Activated CD4-positive, alpha-beta T cell treated with anti-CD3 and anti-CD28 coated beads for 24 hours (primary cell): ENCODE measurements at regions not wholly inside any gene's neighbourhood (a gene's known extent, or its start where the extent isn't known, plus 50 kb on each side); places are given as distances from the start of the nearest gene placed in this dataset.

Experiments
- DNase-seq, 2 donors: peaks; one replicate each; pipeline ENCODE4 v3.0.0-alpha.2; 2020; ENCODE audit warnings: low read depth in 2 of 2

DNA sequence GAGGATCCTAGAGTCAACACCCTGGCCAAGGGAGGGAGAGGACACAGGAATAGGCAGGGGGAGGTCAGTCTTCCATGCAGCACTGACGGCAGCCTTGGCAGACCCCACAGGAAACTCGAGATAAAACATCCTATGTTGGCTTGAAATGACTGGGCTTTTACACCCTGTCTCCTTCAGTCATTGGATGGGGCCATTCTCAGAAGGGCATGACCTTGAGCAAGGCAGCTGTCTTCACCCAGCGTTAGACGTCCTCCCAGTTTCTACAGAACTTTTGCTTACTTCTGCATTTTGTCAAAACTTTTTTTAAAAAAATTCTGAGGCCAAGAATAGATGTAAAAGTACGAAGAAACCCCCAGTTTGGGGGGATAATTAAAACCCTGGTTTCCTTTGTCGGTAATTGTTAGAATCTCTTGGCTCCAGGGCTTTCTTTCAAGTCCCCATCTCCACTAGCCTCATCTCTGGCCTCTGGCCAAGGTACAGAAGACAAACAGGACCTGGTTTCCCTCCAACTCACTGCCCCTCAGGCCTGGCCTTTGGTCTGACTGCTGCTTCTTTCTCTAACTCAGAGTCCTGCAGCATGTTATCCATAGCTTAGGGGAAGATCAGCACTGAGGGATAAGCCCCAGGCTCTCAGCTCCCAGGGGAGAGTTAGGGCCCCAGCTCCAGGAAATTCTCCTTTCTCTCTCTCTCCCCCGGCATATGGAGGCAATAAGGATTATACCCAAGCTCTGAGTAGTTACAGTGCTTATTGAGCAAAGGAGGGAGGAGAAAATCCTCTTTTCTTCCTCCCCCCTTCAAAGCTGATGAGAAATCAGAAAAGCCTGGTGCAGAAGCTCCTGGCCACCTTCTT is 51.6 kb upstream of the KCND3 start:
- no peak for DNase-seq

DNA sequence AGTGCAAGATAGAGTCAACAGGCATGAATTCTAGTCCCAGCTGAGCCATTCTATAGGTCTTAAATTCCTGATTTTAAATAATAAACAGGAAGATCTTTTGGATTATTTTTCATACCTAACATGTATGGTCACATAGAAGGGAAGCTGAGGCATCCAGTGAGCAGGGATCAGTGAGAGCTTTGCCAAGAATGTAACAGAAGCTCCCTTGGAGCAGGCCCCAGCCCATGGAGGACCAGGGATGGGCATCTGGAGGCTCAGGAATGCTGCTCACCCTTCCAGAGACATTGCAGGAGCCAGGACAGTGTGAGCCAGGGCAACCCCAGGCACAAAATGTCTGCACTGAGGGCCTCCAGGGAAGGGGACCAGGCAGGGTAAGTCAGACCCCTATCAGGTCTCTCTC is 54.4 kb upstream of the KCND3 start:
- no peak for DNase-seq

DNA sequence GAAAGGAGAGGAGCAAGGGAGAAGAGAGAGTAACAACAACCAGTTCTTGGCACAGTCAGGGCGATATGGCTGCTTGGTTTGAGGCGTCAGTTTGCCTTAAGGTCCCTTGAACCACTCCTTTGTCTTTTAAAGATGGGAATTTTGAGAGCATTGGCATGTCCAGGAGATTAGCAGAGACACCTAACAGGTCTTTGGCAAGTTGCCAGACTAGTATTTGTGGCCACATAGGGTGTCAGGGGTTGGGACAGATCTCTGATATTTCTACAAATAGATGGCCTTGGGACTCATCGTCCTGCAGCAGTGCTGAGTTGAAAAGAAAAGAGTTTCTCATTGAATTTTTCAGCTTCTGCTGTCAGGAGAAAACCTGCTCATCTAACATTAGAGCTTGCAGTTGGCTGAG is 55.3 kb upstream of the KCND3 start:
- no peak for DNase-seq

DNA sequence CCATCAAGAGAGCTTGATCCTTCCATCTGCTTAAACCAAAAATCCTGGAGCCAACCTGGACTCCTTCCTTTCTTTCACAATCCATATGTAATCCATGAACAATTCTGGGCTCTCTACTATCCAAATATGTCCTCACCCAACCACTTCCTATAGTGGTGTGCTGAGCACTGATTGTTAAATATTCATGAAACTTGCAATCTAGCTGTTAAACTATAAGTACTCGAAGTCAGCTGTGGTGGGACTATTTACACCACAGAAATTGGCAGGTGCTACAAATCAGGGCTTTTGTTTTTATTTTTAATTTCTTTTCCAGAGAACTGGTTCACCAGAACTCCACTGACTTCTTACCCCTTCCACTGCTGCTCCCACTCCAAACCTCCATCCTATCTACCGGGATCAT is 57.2 kb upstream of the KCND3 start:
- DNase-seq, result no peak

DNA sequence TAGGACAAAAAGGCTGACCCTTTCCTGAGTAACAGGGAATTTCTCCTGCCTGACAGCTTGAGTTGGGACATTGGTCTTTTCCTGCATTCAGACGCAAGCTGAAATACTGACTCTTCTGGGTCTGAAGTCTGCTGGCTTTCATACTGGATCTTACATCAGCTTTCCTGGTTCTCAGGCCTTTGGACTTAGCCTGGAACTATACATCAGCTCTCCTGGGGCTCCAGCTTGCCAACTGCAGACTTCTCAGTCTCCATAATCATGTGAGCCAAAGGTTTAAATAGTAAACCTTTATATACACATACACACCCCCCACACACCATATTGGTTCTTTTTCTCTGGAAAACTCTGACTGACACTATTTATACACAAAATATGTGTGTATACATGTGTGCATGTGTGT is 59.0 kb upstream of the KCND3 start:
- DNase-seq, result no peak

DNA sequence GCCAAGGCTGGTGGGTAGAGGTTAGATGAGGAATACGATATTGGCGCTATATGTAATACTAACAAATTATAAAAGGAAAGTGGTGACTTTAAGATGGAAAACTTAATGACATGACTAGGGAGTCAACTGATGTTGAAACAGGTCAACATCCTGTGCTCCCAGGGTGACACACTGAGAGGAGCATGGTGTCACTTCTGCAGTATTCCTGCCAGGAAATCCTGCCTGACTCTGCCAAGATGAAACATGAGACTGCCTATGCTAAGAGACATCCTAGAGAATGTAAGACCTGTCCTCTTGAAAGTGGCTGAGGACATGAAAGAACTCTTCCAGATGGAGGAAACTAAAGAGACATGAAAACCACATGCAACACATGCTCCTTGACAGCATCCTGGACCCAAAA is 65.0 kb upstream of the KCND3 start:
- DNase-seq, result no peak

DNA sequence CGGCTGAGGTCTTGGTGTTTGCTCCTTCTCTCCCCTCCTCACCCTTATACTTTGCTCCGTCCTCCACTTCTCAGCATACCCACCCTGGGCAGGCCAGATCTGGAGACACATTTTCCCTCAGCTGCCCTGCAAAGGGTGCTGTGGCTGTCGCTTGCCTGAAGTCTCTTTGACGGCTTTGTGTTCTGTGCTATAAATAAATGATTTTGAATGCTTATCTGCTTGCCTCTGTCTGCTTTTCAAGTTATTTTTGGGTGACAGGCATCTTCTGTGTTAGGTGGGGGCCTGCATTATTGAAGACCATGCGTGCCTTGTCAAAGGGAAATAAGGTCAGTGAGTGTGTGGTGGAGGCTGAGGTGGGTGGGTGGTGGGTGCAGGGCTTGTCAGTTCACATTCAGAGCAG is 66.9 kb upstream of the KCND3 start:
- DNase-seq, result no peak

DNA sequence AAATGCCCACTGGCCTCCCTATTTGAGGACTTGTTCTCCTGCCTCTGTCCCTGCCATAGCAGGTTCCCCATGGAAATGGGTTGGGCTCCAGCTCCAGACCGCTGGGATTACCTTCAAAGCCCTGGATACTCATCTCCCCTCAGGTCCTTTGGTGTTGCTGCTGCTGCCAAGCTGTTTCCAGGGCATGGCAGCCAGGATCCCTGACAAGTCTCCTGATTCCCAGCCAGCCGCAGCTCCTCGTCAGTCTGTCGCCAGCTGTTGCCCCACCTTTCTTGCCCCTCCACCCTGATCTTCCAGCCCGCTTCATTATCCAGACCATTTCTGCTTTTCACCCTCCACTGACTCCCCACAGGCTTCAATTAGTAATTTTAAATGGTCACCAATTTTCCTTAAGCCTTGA is 68.3 kb upstream of the KCND3 start:
- DNase-seq, result no peak

DNA sequence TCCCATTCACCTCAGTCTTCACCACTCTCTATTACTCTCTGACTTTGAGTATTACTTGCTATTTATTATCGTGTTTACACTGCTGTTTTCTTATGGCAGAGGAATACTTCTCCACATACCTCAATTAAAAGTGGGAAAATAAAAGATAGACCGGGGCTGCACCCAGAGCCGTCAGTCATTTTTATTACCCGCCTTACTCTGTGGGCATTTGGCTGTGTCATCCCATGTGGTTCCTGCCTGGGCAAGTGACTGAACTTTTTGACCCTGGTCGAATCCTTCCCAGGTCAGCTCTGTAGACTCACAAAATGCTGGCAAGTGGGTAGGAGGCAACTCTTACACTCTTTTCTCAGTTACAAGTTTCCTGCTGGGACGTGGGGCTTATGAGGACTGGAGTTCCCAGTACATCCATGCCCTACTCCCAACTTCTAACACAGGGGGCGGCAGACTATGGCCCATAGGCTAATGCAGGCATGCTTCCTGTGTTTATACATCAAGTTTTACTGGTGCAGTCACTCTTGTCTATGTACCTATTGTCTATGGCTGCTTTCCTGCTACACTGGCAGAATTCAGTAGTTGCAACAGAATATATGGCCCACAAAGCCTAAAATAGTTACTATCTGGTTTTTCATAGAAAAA is 69.5 kb upstream of the KCND3 start:
- no peak for DNase-seq

DNA sequence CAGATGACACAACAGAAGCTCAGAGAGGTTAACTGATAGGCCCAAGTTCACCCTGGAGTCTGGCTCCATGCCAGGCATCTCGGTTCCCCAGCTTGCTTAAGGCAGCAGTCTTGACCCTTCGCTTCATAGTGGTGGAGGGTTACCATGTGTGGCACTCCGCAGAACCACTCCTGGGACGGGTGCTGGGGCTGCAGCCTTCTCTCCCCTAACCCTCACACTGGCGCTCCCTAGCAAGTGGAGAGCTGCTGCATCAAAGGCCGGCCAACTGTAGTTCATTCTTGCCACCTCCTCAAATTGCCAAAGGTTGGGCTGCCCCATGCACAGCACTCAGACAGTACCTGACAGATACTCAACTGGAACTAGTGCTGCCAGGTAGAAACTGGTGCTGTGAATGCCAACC is 70.2 kb upstream of the KCND3 start:
- DNase-seq, result no peak

DNA sequence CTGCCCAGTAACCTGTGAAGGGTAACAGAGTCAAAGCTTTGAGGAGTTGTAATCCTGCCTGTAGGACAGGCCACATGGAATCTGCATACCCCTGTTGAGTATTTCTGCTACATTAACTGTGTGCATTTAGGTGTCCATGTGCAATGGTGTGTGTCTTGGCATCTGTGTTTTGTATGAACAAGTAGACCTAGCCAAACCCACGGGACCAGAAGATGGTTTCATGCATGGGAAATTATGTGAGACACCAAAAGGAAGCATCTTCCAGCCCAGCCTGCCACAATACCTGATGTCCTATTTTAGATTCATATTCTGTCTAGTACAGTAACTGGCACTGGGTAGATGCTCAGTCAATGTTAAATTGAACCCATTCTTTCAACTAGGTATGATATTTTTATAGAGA is 70.8 kb upstream of the KCND3 start:
- DNase-seq, result no peak

DNA sequence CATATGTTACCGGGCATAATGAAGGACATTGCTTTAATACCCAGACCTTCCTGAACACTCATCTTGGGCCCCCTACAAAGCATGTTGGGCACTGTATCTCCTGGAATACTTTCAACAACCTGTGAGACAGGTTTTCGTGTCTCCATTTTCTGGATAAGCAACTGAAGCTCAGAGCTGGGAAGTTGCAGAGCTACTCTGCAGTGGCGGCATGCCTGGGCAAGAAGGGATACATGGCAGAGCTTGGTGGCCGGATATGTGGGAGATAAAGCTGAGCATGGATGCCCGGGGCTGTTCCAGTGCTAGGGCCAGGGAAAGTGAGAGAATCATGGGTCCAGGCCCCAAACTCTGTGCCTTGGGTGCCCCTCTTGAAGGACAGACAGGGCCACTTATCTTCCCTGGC is 71.6 kb upstream of the KCND3 start:
- DNase-seq, result no peak

DNA sequence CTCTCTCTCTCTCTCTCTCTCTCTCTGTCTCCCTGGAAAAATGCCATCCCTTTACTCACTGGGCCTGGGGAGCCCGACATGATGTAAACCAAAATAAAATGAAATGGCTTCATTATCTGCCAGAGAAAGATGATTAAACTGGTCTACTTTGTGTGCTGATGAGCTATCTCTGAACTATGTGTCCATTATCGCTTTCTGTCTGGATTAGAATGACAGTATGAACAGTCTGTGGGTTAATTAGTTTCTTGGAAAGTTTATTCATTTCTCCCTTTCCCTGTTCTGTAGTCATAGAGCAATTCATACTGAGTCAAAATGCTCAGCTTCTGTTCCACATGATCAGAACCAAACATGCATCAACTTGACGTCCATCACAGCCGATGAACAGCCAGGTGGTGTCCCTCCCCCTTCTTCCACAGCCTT is 72.4 kb upstream of the KCND3 start:
- no peak for DNase-seq

DNA sequence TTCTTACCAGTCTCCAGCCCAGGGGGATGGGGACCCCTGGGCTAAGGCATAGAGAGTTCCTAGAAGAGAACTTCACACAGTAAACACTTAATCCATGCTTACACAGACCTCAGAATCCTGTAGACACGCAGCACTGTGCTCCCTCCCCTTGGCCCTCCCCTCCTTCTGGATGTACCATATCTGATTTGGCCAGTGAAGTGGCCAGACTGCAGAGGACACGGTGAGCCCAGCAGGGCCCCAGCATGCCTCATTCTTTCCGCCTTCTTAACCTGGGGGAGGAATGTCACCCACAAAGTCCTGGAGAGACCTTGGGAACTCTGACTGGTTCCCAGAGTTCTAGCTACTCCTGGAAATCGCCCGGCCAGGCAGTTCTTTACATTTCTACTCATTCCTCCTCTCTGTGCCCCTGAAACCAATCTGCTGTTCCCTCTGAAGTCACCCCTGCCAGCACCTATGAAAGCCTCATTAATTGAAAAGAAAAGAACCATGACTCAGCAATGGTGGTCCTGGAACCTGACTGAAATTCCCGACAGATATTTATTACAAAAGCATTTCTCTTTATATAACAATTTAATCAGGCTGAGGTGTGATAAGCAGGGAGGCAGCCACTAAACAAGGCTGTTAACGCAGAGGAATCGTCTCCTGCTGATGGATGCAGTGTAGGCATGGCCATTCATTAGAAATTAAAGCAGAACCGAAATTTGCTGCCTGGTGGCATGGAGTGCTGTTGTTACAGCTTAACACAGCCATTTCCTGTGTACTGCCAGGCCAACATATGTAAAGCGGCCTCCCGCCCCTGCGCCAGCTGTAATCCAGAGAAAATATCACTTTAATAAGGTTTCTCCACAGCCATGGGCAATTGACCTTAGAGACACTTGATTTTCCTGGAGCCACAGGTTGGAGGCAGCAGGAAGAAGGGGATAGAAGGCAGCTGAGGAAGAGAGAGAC is 74.6 kb upstream of the KCND3 start:
- no peak for DNase-seq

DNA sequence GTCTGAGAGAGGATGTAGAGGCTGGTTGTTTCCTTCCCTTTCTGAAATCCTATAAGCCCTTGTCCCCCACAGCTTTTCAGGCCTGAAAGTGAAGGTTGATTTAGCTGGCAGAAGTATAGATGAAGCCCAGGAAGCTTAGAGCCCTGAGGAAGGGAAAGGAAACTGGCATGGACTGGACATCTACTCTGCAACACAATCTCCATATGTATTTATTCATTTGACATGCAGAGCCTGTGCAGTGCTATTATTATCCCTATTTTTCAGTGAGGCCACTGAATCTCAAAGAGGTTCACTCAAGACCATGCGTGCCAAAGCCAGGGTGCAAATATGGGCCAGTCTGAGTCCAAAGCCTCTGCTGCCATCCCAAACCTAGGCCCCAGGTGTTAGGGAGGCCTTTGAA is 78.5 kb upstream of the KCND3 start:
- no peak for DNase-seq

DNA sequence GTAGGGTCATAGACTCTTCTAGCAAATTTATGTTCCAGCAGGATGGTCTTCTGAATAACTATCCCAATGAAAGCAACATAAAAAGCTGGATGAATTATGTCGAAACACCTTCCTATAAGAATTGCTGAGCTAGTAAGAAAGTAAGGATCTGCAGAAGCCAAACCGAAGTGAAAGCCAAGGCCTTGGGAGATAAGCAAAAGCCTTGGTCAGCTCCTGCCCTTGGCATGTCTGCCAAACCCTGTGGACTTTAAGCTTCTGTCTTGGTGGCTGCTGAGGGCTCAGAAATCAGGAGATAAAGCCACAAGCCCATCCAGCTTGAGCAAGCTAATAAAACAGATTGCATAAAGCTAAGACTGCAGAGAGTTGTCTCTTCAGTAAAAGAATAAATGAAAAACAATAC is 81.2 kb upstream of the KCND3 start:
- no peak for DNase-seq

DNA sequence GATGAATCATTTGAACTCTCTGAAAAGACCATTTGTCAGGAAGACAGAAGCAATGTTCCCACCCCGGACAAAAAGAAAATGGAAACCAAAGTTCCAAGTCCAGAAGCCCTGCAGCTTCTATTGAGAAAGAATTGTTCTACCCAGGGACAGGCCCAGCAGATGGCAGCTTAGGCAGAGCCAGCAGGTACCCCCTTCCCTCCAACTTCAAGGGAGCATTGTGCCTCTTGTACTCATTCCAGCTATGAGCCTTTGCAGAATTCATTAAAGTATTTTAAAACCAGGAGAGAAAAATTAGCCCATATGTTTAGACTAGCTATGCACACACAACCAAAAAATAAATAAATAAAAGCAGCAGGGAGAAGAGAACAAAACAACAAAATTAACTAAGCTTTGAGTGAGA is 85.2 kb upstream of the KCND3 start:
- no peak for DNase-seq

DNA sequence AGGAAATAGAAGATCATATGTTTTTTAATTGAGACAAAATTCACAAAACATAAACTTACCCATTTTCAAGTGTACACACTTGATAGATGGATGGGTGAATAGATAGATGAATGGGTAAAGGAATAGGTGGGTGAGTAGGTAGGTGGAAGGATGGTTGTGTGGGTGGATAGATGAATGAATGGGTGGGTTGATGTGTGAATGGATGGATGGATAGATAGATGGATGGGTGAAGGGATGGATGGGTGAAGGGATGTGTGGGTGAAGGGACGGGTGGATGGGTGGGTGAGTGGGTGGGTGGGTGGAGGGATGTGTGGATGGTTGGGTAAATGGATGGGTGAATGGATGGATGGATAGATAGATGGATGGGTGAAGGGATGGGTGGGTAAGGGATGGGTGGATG is 86.1 kb upstream of the KCND3 start:
- no peak for DNase-seq

DNA sequence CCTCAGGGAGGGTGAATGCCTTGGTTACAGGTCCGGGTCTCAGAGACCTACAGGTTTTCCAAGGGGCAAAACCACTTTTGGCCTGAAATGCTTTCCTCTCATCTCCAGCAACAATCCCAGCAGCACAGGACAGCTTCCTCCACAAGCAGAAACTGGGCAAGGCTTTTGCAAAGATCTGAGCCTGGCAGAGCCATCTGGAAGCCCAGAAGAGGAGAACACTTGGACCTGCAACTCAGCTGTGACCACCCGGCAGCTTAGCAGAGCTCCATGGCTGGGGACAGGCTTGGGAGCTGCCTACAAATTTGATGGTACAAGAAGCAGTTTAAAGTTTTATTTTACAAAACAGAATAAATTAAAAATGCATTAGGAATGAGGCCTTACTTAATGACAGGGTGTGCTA is 90.0 kb upstream of the KCND3 start:
- DNase-seq, result no peak

DNA sequence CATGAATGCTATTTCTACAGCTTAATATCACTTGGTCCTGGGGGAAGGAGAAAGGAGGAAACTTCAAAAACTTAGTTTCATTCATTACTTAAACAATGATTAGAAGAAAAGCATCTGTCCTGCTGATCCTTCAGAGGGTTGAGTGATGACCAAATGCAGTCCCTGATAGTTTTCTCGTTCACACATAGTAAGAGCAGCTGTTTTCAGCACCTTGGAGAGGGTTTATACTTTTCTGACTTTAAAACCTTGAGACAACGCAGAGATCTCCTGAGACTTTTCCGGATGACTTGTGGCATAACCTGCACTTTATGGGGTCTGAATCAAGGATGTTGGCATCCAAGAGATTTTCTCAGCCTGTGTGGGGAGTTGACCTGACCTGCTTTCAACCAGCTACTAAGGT is 94.0 kb upstream of the KCND3 start:
- DNase-seq, result no peak

DNA sequence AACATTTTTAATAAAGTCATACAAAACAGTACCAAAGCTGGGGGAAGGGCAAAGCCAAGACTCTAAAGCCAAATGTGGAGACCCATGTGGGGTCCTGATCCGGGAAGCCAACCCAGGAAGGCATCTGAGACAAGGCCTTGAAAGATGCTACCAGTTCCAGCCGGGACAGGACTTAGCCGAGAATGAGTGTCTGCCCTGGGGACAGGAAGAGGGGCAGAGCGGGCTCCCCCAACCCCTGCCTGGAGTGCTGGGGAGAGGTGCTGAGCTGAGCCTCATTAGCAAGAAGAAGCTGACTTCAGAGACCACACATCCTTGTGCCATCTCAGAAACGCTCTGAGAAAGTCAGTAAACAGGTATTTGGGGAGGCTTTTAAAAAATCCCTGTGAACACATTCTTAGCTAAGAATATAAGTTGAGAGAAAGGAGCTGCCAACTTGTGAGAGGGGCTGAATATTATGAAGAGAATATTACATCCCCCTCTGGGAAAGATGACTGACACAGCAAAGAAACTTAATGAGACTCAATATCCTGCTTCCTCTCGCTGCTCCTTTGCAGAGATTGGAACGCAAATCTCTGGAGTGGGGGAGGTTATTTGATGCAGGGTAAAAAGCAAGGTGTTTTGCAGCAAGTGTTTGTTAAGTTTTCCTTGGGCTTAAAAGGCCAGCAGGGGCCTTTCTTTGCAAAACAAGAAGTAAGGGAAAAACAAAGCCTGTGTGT is 103.3 kb upstream of the KCND3 start:
- DNase-seq, result no peak

DNA sequence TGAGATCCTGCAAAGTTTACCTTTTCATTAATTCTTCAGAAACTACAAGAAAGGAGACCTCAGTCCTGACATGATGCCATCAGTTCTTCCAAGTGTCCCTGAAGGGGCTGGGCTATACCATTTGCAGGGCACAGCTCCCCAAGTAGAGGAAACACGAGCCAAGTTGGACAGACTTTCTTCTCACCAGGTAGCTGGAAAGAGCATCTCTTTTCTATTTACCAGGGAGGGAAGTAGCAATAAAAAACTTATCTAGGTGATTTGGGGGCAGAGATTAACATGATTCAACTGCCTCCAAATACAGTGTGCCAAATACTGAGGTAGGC is 103.9 kb upstream of the KCND3 start:
- DNase-seq, result no peak
